ENCODE measurements at regions not wholly inside any gene's neighbourhood (a gene's known extent, or its start where the extent isn't known, plus 50 kb on each side); places are given as distances from the start of the nearest gene placed in this dataset.

DNA sequence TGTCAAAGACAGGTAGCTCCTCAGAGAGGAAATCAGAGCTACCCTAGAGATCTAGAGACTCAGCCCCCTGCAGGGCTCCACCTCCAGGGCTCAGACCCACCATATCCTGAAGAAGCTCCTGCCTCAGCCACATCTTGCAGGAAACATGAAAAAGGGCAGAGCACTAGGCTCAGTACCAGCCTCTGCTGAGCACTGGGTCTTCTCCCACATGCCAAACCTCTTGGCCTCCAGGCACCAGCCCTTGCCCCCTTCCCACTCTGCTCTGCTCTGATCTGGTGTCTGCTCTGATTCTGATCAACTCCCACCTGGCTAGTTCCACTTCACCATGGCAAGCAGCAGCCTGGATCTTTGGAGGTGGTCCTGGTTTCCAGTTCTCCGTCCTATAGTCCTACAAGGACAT, 114.3 kb upstream of the SLC66A3 start:
- no peak overlapping the region for H2AFZ ChIP-seq
- no peaks in the 10 kb centered on the region for H3K36me3 ChIP-seq (ENCODE audit: low read depth)
- BruUV-seq (replicated peaks) = no TSS peak
- no peaks in the 10 kb centered on the region for H3K9me2 ChIP-seq (ENCODE audit: insufficient read depth)
- ChIA-PET POLR2A (ENCODE audit: unreplicated experiment) (no interaction called here), CTCF (no interaction called here)
- H3K79me2 ChIP-seq (ENCODE audit: low read depth) = no peaks in the 10 kb centered on the region
- DNase-seq = no peak
- H3K27me3 ChIP-seq (ENCODE audit: insufficient read depth, low read depth) = no peaks in the 10 kb centered on the region
- H4K20me1 ChIP-seq (ENCODE audit: insufficient read depth) = no peaks in the 10 kb centered on the region
- H3K27ac ChIP-seq = no peak overlapping the region
- peaks cover 8% of the 10 kb centered on the region for H3K9me3 ChIP-seq (ENCODE audit: insufficient read depth, low read depth)
- H3K4me1 ChIP-seq (replicated peaks; ENCODE audit: insufficient read depth) = no peaks in the 10 kb centered on the region
- intact Hi-C loops (cut with micrococcal nuclease; ENCODE audit: unreplicated experiment) = no loop called here
- H3F3A ChIP-seq (ENCODE audit: insufficient read depth, low read depth) = no peaks in the 10 kb centered on the region
- no peak overlapping the region for H3K4me3 ChIP-seq
- H3K4me2 ChIP-seq = no peak overlapping the region
- no peak for TF ChIP-seq CTCF (conservative IDR thresholded peaks at IDR 0.05)
- TF ChIP-seq EZH2 (IDR thresholded peaks at IDR 0.05; ENCODE audit: low read depth) = no peak

DNA sequence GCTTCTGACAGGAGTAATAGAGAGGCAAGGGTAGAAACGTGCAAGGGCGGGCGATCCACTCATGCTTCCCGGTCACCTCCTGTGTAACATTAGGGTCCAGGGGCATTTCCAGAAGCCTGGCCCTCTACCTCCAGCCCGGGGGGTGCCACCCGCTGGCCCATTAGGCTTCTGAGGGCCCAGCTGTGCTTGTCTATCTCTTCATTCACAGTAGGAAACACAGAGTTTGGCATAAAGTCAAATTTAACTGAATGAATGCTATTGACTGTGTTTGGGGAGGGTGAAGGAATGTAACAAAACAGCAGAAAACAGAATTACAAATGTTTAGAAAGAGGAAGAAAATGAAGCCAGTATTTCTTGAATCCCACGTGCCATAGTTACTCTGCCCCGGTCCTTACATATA, 112.4 kb upstream of the SLC66A3 start:
- no peaks in the 10 kb centered on the region for H3F3A ChIP-seq (ENCODE audit: insufficient read depth, low read depth)
- H3K79me2 ChIP-seq (ENCODE audit: low read depth) = no peaks in the 10 kb centered on the region
- H3K27ac ChIP-seq = no peak overlapping the region
- intact Hi-C loops (cut with micrococcal nuclease; ENCODE audit: unreplicated experiment) = no loop called here
- H3K9me3 ChIP-seq (ENCODE audit: insufficient read depth, low read depth) = peaks cover 8% of the 10 kb centered on the region
- no peaks in the 10 kb centered on the region for H3K36me3 ChIP-seq (ENCODE audit: low read depth)
- no peak overlapping the region for H3K4me2 ChIP-seq
- no peak overlapping the region for H3K4me3 ChIP-seq
- no TSS peak for BruUV-seq (replicated peaks)
- H2AFZ ChIP-seq = no peak overlapping the region
- no peak for DNase-seq
- H3K27me3 ChIP-seq (ENCODE audit: insufficient read depth, low read depth) = no peaks in the 10 kb centered on the region
- TF ChIP-seq EZH2 (IDR thresholded peaks at IDR 0.05; ENCODE audit: low read depth) (no peak), CTCF (conservative IDR thresholded peaks at IDR 0.05) (no peak)
- ChIA-PET POLR2A (ENCODE audit: unreplicated experiment) (interaction anchor here (0.7 kb wide), 1 partner anchor 446 kb away, joined by 3 read pairs; no protein-coding TSS in a partner anchor), CTCF (no interaction called here)
- H3K4me1 ChIP-seq (replicated peaks; ENCODE audit: insufficient read depth) = no peaks in the 10 kb centered on the region
- H3K9me2 ChIP-seq (ENCODE audit: insufficient read depth) = no peaks in the 10 kb centered on the region
- no peaks in the 10 kb centered on the region for H4K20me1 ChIP-seq (ENCODE audit: insufficient read depth)

- POLR2A ChIA-PET (ENCODE audit: unreplicated experiment) = interaction anchor here (0.7 kb wide), 1 partner anchor 445 kb away, joined by 3 read pairs; no protein-coding TSS in a partner anchor
- no peak overlapping the region for H3K4me3 ChIP-seq
Measured at GRCh38 chr2:11043245-11043644, 112.0 kb upstream of the SLC66A3 start.

More at GRCh38 chr2:11043245-11043644, 112.0 kb upstream of the SLC66A3 start:
- Histone ChIP-seq H3K79me2 (ENCODE audit: low read depth) (no peaks in the 10 kb centered on the region), H3F3A (ENCODE audit: insufficient read depth, low read depth) (no peaks in the 10 kb centered on the region), H2AFZ (no peak overlapping the region), H3K27me3 (ENCODE audit: insufficient read depth, low read depth) (no peaks in the 10 kb centered on the region), H3K36me3 (ENCODE audit: low read depth) (no peaks in the 10 kb centered on the region), H3K4me1 (replicated peaks; ENCODE audit: insufficient read depth) (no peaks in the 10 kb centered on the region), H3K9me2 (ENCODE audit: insufficient read depth) (no peaks in the 10 kb centered on the region), H4K20me1 (ENCODE audit: insufficient read depth) (no peaks in the 10 kb centered on the region), H3K9me3 (ENCODE audit: insufficient read depth, low read depth) (peaks cover 7% of the 10 kb centered on the region), H3K27ac (no peak overlapping the region), H3K4me2 (no peak overlapping the region)
- CTCF ChIA-PET = no interaction called here
- BruUV-seq (replicated peaks) = no TSS peak
- TF ChIP-seq EZH2 (IDR thresholded peaks at IDR 0.05; ENCODE audit: low read depth) (no peak), CTCF (conservative IDR thresholded peaks at IDR 0.05) (no peak)
- intact Hi-C loops (cut with micrococcal nuclease; ENCODE audit: unreplicated experiment) = no loop called here
- DNase-seq = no peak
